Neural progenitor cell (in vitro differentiated cells): ENCODE measurements at regions not wholly inside any gene's neighbourhood (a gene's known extent, or its start where the extent isn't known, plus 50 kb on each side); places are given as distances from the start of the nearest gene placed in this dataset.

Experiments
- DNase-seq: peaks from one replicate; pipeline ENCODE4 v3.0.0-alpha.2; 2016; ENCODE audit warnings: low spot score
- H2AFZ ChIP-seq: fragments of 200-600 bp; sonication (generic); replicated peaks from 2 replicates; pipeline ENCODE4 v1.6.1; 2016; ENCODE audit warnings: antibody characterized with exemption
- H3F3A ChIP-seq: fragments of 200-600 bp; sonication (generic); 2 replicates; pipeline ENCODE4 v1.6.1; 2016; ENCODE audit warnings: antibody characterized with exemption, low read depth
- H3K27ac ChIP-seq: fragments of 200-600 bp; sonication (generic); 2 replicates; pipeline ENCODE4 v1.5.1; 2016; ENCODE audit warnings: mild to moderate bottlenecking
- H3K27me3 ChIP-seq: fragments of 200-600 bp; sonication (generic); 2 replicates; pipeline ENCODE4 v1.6.1; 2016; ENCODE audit warnings: mild to moderate bottlenecking, moderate library complexity
- H3K36me3 ChIP-seq: fragments of 200-600 bp; sonication (generic); 2 replicates; pipeline ENCODE4 v1.5.1; 2016
- H3K4me1 ChIP-seq: fragments of 200-600 bp; sonication (generic); 2 replicates; pipeline ENCODE4 v1.6.1; 2016; ENCODE audit warnings: mixed run types
- H3K4me2 ChIP-seq: fragments of 200-600 bp; sonication (generic); 2 replicates; pipeline ENCODE4 v1.6.1; 2016
- H3K4me3 ChIP-seq: fragments of 200-600 bp; sonication (generic); 2 replicates; pipeline ENCODE4 v1.5.1; 2016
- H3K79me2 ChIP-seq: fragments of 200-600 bp; sonication (generic); 2 replicates; pipeline ENCODE4 v1.6.1; 2016; ENCODE audit warnings: low read depth
- H3K9ac ChIP-seq: fragments of 200-600 bp; sonication (generic); 2 replicates; pipeline ENCODE4 v1.6.1; 2016
- H3K9me3 ChIP-seq: fragments of 200-600 bp; sonication (generic); 2 replicates; pipeline ENCODE4 v1.5.1; 2016; ENCODE audit warnings: low read depth
- H4K20me1 ChIP-seq: fragments of 200-600 bp; sonication (generic); 2 replicates; pipeline ENCODE4 v1.6.1; 2016; ENCODE audit warnings: low read depth
- H3K27ac Mint-ChIP-seq: 3 replicates; pipeline ENCODE4 v1.8.0; 2021; ENCODE audit warnings: mixed read lengths
- H3K27me3 Mint-ChIP-seq: 2 replicates; pipeline ENCODE4 v1.8.0; 2022; ENCODE audit warnings: low read depth, mild to moderate bottlenecking, inconsistent platforms, moderate library complexity, mixed read lengths; ENCODE audit not compliant: insufficient read depth
- H3K36me3 Mint-ChIP-seq: 3 replicates; pipeline ENCODE4 v1.8.0; 2021; ENCODE audit warnings: mixed read lengths
- H3K4me1 Mint-ChIP-seq: 3 replicates; pipeline ENCODE4 v1.8.0; 2021; ENCODE audit warnings: mixed read lengths
- H3K4me3 Mint-ChIP-seq: 3 replicates; pipeline ENCODE4 v1.8.0; 2021; ENCODE audit warnings: mild to moderate bottlenecking, moderate library complexity, mixed read lengths
- H3K9me3 Mint-ChIP-seq: 3 replicates; pipeline ENCODE4 v1.8.0; 2020; ENCODE audit warnings: mixed read lengths
- EZH2 ChIP-seq: fragments of 200-600 bp; sonication (generic); IDR thresholded peaks from 2 replicates; pipeline ENCODE4 v1.6.1; 2017; ENCODE audit warnings: antibody characterized with exemption, mild to moderate bottlenecking, moderate library complexity
- EZH2phosphoT487 ChIP-seq: fragments of 200-600 bp; sonication (generic); IDR thresholded peaks from 2 replicates; pipeline ENCODE4 v1.6.1; 2017; ENCODE audit warnings: antibody characterized with exemption
- TF ChIP-seq, protein P1 (sequence below): fragments of 200-600 bp; sonication (generic); IDR thresholded peaks from 2 replicates; pipeline ENCODE4 v1.5.1; 2017; ENCODE audit warnings: antibody characterized with exemption, mild to moderate bottlenecking

DNA sequence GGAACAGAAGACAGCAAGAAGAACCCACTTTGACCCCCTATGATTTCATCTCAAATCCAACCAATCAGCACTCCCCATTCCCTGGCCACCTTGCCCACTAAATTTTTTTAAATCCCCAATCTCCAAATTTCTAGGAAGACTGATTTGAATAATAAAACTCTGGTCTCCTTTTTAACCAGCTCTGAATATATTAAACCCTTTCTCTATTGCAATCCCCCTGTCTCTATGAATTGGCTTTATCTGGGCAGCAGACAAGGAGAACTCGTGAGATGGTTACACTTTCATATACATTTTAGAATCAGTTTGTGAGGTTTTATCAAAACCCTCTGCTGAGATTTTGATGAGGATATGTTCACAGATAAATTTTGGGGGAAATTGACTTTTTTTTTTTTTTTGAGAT is 90.3 kb upstream of the TRIM24 start:
- TF ChIP-seq EZH2phosphoT487: no peak
- TF ChIP-seq, protein P1, sequence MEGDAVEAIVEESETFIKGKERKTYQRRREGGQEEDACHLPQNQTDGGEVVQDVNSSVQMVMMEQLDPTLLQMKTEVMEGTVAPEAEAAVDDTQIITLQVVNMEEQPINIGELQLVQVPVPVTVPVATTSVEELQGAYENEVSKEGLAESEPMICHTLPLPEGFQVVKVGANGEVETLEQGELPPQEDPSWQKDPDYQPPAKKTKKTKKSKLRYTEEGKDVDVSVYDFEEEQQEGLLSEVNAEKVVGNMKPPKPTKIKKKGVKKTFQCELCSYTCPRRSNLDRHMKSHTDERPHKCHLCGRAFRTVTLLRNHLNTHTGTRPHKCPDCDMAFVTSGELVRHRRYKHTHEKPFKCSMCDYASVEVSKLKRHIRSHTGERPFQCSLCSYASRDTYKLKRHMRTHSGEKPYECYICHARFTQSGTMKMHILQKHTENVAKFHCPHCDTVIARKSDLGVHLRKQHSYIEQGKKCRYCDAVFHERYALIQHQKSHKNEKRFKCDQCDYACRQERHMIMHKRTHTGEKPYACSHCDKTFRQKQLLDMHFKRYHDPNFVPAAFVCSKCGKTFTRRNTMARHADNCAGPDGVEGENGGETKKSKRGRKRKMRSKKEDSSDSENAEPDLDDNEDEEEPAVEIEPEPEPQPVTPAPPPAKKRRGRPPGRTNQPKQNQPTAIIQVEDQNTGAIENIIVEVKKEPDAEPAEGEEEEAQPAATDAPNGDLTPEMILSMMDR: no peak
- no peaks in the 10 kb centered on the region for H3K27me3 ChIP-seq
- H2AFZ ChIP-seq: no peak overlapping the region
- Mint-ChIP-seq H3K4me3 (no peak overlapping the region), H3K9me3 (peaks cover 25% of the 10 kb centered on the region), H3K36me3 (no peaks in the 10 kb centered on the region), H3K4me1 (no peaks in the 10 kb centered on the region), H3K27ac (no peak overlapping the region), H3K27me3 (peaks cover 7% of the 10 kb centered on the region)
- peaks cover 13% of the 10 kb centered on the region for H3K9me3 ChIP-seq
- no peak overlapping the region for H3K4me2 ChIP-seq
- no peaks in the 10 kb centered on the region for H3K79me2 ChIP-seq
- H3K27ac ChIP-seq: no peak overlapping the region
- no peak overlapping the region for H3K9ac ChIP-seq
- H3K4me3 ChIP-seq: no peak overlapping the region
- no peaks in the 10 kb centered on the region for H4K20me1 ChIP-seq
- DNase-seq: no peak
- no peaks in the 10 kb centered on the region for H3F3A ChIP-seq
- H3K36me3 ChIP-seq: no peaks in the 10 kb centered on the region
- no peaks in the 10 kb centered on the region for H3K4me1 ChIP-seq

DNA sequence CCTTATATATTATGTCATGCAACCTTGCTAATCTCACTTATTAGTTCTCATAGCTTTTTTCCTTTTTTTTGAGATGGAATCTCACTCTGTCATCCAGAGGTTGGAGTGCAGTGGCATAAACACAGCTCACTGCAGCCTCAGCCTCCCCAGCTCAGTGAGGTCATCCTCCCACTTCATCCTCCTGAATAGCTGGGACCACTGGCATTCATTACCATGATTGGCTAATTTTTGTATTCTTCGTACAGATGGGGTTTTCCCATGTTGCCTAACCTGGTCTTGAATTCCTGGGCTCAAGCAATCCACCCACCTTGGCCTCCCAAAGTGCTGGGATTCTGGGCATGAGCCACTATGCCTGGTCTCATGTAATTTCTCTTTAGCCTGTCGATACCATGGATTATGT is 89.1 kb upstream of the TRIM24 start:
- DNase-seq: no peak
- H3K4me3 Mint-ChIP-seq: no peak overlapping the region
- H3K27ac Mint-ChIP-seq: no peak overlapping the region
- no peaks in the 10 kb centered on the region for H3K79me2 ChIP-seq
- H2AFZ ChIP-seq: no peak overlapping the region
- no peaks in the 10 kb centered on the region for H3K36me3 ChIP-seq
- no peaks in the 10 kb centered on the region for H3K4me1 ChIP-seq
- H3K27ac ChIP-seq: no peak overlapping the region
- no peaks in the 10 kb centered on the region for H4K20me1 ChIP-seq
- peaks cover 13% of the 10 kb centered on the region for H3K9me3 ChIP-seq
- H3K4me2 ChIP-seq: no peak overlapping the region
- no peaks in the 10 kb centered on the region for H3K36me3 Mint-ChIP-seq
- no peaks in the 10 kb centered on the region for H3F3A ChIP-seq
- H3K27me3 ChIP-seq: no peaks in the 10 kb centered on the region
- no peak overlapping the region for H3K9ac ChIP-seq
- no peak overlapping the region for H3K4me3 ChIP-seq
- peaks cover 7% of the 10 kb centered on the region for H3K27me3 Mint-ChIP-seq
- peaks cover 25% of the 10 kb centered on the region for H3K9me3 Mint-ChIP-seq
- no peaks in the 10 kb centered on the region for H3K4me1 Mint-ChIP-seq
- TF ChIP-seq EZH2 (no peak), EZH2phosphoT487 (no peak)
- TF ChIP-seq, protein P1: no peak

DNA sequence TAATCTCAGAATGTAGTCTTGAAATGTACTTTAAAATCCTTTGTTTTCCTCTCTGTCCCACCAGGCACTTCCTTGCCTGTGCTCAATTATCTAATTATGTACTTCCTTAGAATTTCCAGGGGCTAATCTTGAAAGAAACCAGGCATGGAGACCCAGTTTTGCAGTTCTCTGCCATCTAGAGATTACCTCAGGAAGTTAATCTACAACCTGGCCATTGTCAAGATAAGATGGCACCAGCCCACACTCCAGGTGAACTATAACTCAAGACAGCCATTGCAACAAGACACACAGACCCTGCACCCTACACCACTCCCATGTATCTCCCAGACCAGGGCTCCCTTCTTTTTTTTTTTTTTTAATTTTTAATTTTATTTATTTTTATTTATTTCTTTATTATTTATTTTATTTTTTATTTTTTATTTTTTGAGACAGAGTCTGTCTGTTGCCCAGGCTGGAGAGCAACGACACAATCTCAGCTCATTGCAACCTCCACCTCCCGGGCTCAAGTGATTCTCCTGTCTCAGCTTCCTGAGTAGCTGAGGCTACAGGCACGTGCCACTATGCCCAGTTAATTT is 85.9 kb upstream of the TRIM24 start:
- peaks cover 12% of the 10 kb centered on the region for H3K9me3 ChIP-seq
- H3K79me2 ChIP-seq: no peaks in the 10 kb centered on the region
- peaks cover 3% of the 10 kb centered on the region for H3K36me3 Mint-ChIP-seq
- no peaks in the 10 kb centered on the region for H3K4me1 ChIP-seq
- H3K9ac ChIP-seq: no peak overlapping the region
- H2AFZ ChIP-seq: no peak overlapping the region
- H3K4me3 Mint-ChIP-seq: no peak overlapping the region
- H3K4me3 ChIP-seq: no peak overlapping the region
- H3K27me3 ChIP-seq: no peaks in the 10 kb centered on the region
- no peak overlapping the region for H3K27ac ChIP-seq
- H3K4me1 Mint-ChIP-seq: peaks cover 3% of the 10 kb centered on the region
- H3F3A ChIP-seq: no peaks in the 10 kb centered on the region
- H3K27me3 Mint-ChIP-seq: peaks cover 7% of the 10 kb centered on the region
- no peaks in the 10 kb centered on the region for H4K20me1 ChIP-seq
- DNase-seq: no peak
- no peak overlapping the region for H3K27ac Mint-ChIP-seq
- H3K4me2 ChIP-seq: no peak overlapping the region
- no peaks in the 10 kb centered on the region for H3K36me3 ChIP-seq
- TF ChIP-seq EZH2phosphoT487 (no peak), EZH2 (no peak)
- H3K9me3 Mint-ChIP-seq: peaks cover 24% of the 10 kb centered on the region

DNA sequence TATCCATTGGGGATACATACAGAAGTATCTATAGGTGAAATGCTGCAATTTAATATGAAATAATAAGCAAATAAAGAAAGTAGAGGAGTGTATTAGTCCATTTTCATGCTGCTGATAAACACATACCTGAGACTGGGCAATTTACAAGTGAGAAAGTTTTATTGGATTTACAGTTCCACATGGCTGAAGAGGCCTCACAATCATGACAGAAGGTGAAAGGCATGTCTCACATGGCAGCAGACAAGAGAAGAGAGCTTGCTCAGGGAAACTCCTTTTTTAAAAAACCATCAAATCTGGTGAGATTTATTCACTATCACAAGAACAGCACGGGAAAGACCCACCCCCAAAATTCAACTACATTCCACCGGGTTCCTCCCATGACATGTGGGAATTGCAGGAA is 82.8 kb upstream of the TRIM24 start:
- Mint-ChIP-seq H3K27ac (no peak overlapping the region), H3K27me3 (peaks cover 2% of the 10 kb centered on the region), H3K4me1 (peaks cover 3% of the 10 kb centered on the region), H3K9me3 (peaks cover 4% of the 10 kb centered on the region), H3K36me3 (peaks cover 3% of the 10 kb centered on the region), H3K4me3 (no peak overlapping the region)
- Histone ChIP-seq H4K20me1 (no peaks in the 10 kb centered on the region), H3K27ac (no peak overlapping the region), H3F3A (no peaks in the 10 kb centered on the region), H3K9me3 (peaks cover 4% of the 10 kb centered on the region), H3K79me2 (no peaks in the 10 kb centered on the region), H3K4me1 (no peaks in the 10 kb centered on the region), H3K4me2 (no peak overlapping the region), H3K4me3 (no peak overlapping the region), H2AFZ (no peak overlapping the region), H3K9ac (no peak overlapping the region), H3K36me3 (no peaks in the 10 kb centered on the region), H3K27me3 (no peaks in the 10 kb centered on the region)
- TF ChIP-seq EZH2phosphoT487: no peak
- no peak for TF ChIP-seq EZH2
- TF ChIP-seq, protein P1: no peak
- DNase-seq: no peak
